ENCODE measurements at regions not wholly inside any gene's neighbourhood (a gene's known extent, or its start where the extent isn't known, plus 50 kb on each side); places are given as distances from the start of the nearest gene placed in this dataset.

DNA sequence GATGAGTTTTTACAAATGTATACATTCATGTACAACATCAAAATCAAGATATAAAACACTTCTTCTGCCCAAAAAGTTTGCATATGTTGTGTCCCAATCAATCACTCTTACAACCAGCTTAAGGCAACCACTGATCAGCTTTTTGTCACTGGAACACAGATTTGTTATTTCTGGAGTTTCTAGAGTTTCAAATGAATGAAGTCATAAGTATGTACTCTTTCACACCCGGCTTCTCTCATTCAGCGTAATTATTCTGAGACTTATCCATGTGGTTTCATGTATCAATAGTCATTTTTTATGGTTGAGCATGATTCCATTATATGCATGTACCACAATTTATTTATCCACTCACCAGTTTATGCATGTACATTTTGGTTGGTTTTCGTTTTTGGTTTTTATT, 53.0 kb upstream of the CORO2B start:
- DNase-seq, result peak; percentile 49

DNA sequence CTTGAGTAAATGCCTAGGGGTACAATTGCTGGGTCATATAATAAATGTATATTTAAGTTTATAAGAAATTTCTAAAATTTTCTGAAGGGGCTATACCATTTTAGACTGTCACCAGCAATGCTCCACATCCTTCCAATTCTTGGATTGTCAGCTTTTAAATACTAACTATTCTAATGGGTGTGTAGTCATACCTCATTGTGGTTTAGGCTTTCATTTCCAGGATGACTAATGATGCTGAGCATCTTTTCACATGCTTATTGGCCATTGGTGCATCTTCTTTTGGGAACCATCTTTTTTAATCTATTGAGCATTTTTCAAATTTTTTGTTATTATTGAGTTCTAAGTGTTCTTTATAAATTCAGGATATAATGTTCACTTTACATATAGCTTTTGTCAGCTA, 52.5 kb upstream of the CORO2B start:
- peak; percentile 93 for DNase-seq

DNA sequence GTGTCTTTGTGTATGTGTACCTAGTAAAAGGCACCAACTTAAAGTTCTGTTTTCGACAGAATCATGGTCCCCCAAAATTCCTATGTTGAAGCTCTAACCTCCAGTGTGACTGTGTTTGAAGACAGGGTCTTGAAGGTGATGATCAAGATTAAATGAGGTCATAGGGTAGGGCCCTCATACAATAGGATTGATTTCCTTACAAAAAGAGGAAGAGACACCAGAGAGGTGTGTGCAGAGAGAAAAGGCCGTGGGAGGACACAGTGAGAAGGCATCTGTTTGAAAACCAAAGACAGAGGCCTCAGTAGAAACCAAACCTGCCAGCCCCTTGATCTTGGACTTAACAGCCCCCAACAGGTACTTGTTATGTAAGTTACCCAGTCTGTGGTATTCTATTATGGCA, 52.0 kb upstream of the CORO2B start:
- no peak for DNase-seq

DNA sequence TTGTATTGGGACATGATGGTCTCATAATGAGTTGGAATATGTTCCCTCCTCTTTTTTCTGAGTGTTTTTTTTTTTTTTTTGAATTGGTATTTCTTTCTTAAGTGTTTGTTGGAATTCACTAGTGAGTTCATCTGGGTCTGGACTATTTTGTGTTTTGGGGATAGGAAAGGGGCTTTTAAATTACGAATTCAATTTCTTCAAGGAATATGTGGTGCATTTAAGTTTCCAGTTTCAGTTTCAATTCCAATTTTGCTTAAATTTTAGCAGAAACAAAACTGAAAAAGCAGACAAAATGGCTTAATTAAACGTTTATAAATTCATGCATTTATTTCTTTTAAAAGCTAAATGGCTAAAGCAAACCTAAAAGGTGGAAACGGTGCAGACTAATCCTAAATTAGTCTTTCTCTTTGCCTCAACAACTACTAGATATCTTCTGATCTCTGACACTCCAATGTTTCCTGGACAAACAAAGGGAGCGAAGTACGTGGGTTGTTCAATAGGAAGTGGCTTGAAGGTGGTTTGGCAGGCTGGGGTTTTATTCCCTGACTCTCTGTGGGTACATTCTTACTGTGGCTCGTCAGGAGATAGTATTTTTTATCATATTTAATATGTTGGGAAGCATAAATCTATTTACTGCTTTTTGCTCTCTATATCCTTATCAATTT, 50.0 kb upstream of the CORO2B start:
- no peak for DNase-seq
